ENCODE measurements at regions not wholly inside any gene's neighbourhood (a gene's known extent, or its start where the extent isn't known, plus 50 kb on each side); places are given as distances from the start of the nearest gene placed in this dataset.

GRCh38 chr16:86093801-86094750 lies 195.1 kb downstream of the IRF8 start:
- no peaks in the 10 kb centered on the region for H3K9me3 ChIP-seq (replicated peaks; ENCODE audit: control insufficient read depth, low read depth, low read length)
- no peak overlapping the region for H3K27ac ChIP-seq (ENCODE audit: low read length)
- DNase-seq: no peak
- 76% methylated on average over 11 of the region's 14 CpGs for WGBS (ENCODE audit: insufficient coverage)
- H3K27me3 ChIP-seq (ENCODE audit: control insufficient read depth, insufficient read depth, low read length): peaks cover 30% of the 10 kb centered on the region
- no peaks in the 10 kb centered on the region for H3K36me3 ChIP-seq (ENCODE audit: control insufficient read depth, insufficient read depth, low read length)
- no peak overlapping the region for H3K4me3 ChIP-seq (ENCODE audit: low read length)
- no peaks in the 10 kb centered on the region for H3K4me1 ChIP-seq (ENCODE audit: control insufficient read depth, insufficient read depth, low read length)

GRCh38 chr16:86095131-86095752 lies 196.3 kb downstream of the IRF8 start:
- Histone ChIP-seq H3K36me3 (ENCODE audit: control insufficient read depth, insufficient read depth, low read length) (no peaks in the 10 kb centered on the region), H3K9me3 (replicated peaks; ENCODE audit: control insufficient read depth, low read depth, low read length) (no peaks in the 10 kb centered on the region), H3K4me1 (ENCODE audit: control insufficient read depth, insufficient read depth, low read length) (no peaks in the 10 kb centered on the region), H3K4me3 (ENCODE audit: low read length) (no peak overlapping the region), H3K27ac (ENCODE audit: low read length) (no peak overlapping the region), H3K27me3 (ENCODE audit: control insufficient read depth, insufficient read depth, low read length) (peaks cover 20% of the 10 kb centered on the region)
- 75% methylated on average over 8 of the region's 15 CpGs for WGBS (ENCODE audit: insufficient coverage)
- no peak for DNase-seq

- Histone ChIP-seq H3K27me3 (ENCODE audit: control insufficient read depth, insufficient read depth, low read length) (peaks cover 18% of the 10 kb centered on the region), H3K36me3 (ENCODE audit: control insufficient read depth, insufficient read depth, low read length) (no peaks in the 10 kb centered on the region), H3K9me3 (replicated peaks; ENCODE audit: control insufficient read depth, low read depth, low read length) (no peaks in the 10 kb centered on the region), H3K27ac (ENCODE audit: low read length) (no peak overlapping the region), H3K4me1 (ENCODE audit: control insufficient read depth, insufficient read depth, low read length) (peaks cover 3% of the 10 kb centered on the region), H3K4me3 (ENCODE audit: low read length) (no peak overlapping the region)
- no peak for DNase-seq
- WGBS (ENCODE audit: insufficient coverage): 96% methylated on average over 5 of the region's 6 CpGs
Measured at GRCh38 chr16:86095906-86096485, 197.0 kb downstream of the IRF8 start.

GRCh38 chr16:86096850-86097249 lies 197.9 kb downstream of the IRF8 start:
- H3K4me1 ChIP-seq (ENCODE audit: control insufficient read depth, insufficient read depth, low read length): peaks cover 12% of the 10 kb centered on the region
- peaks cover 23% of the 10 kb centered on the region for H3K27me3 ChIP-seq (ENCODE audit: control insufficient read depth, insufficient read depth, low read length)
- 60% methylated on average over 1 of the region's 7 CpGs for WGBS (ENCODE audit: insufficient coverage)
- no peak overlapping the region for H3K4me3 ChIP-seq (ENCODE audit: low read length)
- no peak for DNase-seq
- H3K27ac ChIP-seq (ENCODE audit: low read length): no peak overlapping the region
- no peaks in the 10 kb centered on the region for H3K36me3 ChIP-seq (ENCODE audit: control insufficient read depth, insufficient read depth, low read length)
- H3K9me3 ChIP-seq (replicated peaks; ENCODE audit: control insufficient read depth, low read depth, low read length): no peaks in the 10 kb centered on the region

- Histone ChIP-seq H3K4me1 (ENCODE audit: control insufficient read depth, insufficient read depth, low read length) (peaks cover 14% of the 10 kb centered on the region), H3K4me3 (ENCODE audit: low read length) (no peak overlapping the region), H3K27ac (ENCODE audit: low read length) (no peak overlapping the region), H3K27me3 (ENCODE audit: control insufficient read depth, insufficient read depth, low read length) (peaks cover 24% of the 10 kb centered on the region), H3K36me3 (ENCODE audit: control insufficient read depth, insufficient read depth, low read length) (no peaks in the 10 kb centered on the region), H3K9me3 (replicated peaks; ENCODE audit: control insufficient read depth, low read depth, low read length) (no peaks in the 10 kb centered on the region)
- WGBS (ENCODE audit: insufficient coverage): 56% methylated on average over 10 of the region's 10 CpGs
- DNase-seq: no peak
Measured at GRCh38 chr16:86099326-86099725, 200.4 kb downstream of the IRF8 start.

- peaks cover 14% of the 10 kb centered on the region for H3K4me1 ChIP-seq (ENCODE audit: control insufficient read depth, insufficient read depth, low read length)
- H3K36me3 ChIP-seq (ENCODE audit: control insufficient read depth, insufficient read depth, low read length): no peaks in the 10 kb centered on the region
- no peak overlapping the region for H3K4me3 ChIP-seq (ENCODE audit: low read length)
- 9% methylated on average over 4 of the region's 11 CpGs for WGBS (ENCODE audit: insufficient coverage)
- DNase-seq: peak; percentile 33
- H3K27ac ChIP-seq (ENCODE audit: low read length): no peak overlapping the region
- H3K9me3 ChIP-seq (replicated peaks; ENCODE audit: control insufficient read depth, low read depth, low read length): no peaks in the 10 kb centered on the region
- peaks cover 24% of the 10 kb centered on the region for H3K27me3 ChIP-seq (ENCODE audit: control insufficient read depth, insufficient read depth, low read length)
Measured at GRCh38 chr16:86100205-86101136, 201.5 kb downstream of the IRF8 start.

GRCh38 chr16:86101137-86101896 lies 202.4 kb downstream of the IRF8 start:
- WGBS (ENCODE audit: insufficient coverage): 10% methylated on average over 12 of the region's 20 CpGs
- no peak overlapping the region for H3K27ac ChIP-seq (ENCODE audit: low read length)
- H3K4me1 ChIP-seq (ENCODE audit: control insufficient read depth, insufficient read depth, low read length): peaks cover 14% of the 10 kb centered on the region
- no peaks in the 10 kb centered on the region for H3K9me3 ChIP-seq (replicated peaks; ENCODE audit: control insufficient read depth, low read depth, low read length)
- no peak overlapping the region for H3K4me3 ChIP-seq (ENCODE audit: low read length)
- H3K27me3 ChIP-seq (ENCODE audit: control insufficient read depth, insufficient read depth, low read length): peaks cover 24% of the 10 kb centered on the region
- DNase-seq: peak; percentile 11
- no peaks in the 10 kb centered on the region for H3K36me3 ChIP-seq (ENCODE audit: control insufficient read depth, insufficient read depth, low read length)

- Histone ChIP-seq H3K27ac (ENCODE audit: low read length) (no peak overlapping the region), H3K4me3 (ENCODE audit: low read length) (no peak overlapping the region), H3K36me3 (ENCODE audit: control insufficient read depth, insufficient read depth, low read length) (no peaks in the 10 kb centered on the region), H3K4me1 (ENCODE audit: control insufficient read depth, insufficient read depth, low read length) (peaks cover 14% of the 10 kb centered on the region), H3K27me3 (ENCODE audit: control insufficient read depth, insufficient read depth, low read length) (peaks cover 24% of the 10 kb centered on the region), H3K9me3 (replicated peaks; ENCODE audit: control insufficient read depth, low read depth, low read length) (no peaks in the 10 kb centered on the region)
- peak; percentile 38 for DNase-seq
- WGBS (ENCODE audit: insufficient coverage): 60% methylated on average over 5 of the region's 8 CpGs
Measured at GRCh38 chr16:86101897-86102157, 202.9 kb downstream of the IRF8 start.

- no peak for DNase-seq
- H3K36me3 ChIP-seq (ENCODE audit: control insufficient read depth, insufficient read depth, low read length): no peaks in the 10 kb centered on the region
- H3K4me1 ChIP-seq (ENCODE audit: control insufficient read depth, insufficient read depth, low read length): peaks cover 14% of the 10 kb centered on the region
- no peak overlapping the region for H3K4me3 ChIP-seq (ENCODE audit: low read length)
- H3K27ac ChIP-seq (ENCODE audit: low read length): no peak overlapping the region
- no peaks in the 10 kb centered on the region for H3K9me3 ChIP-seq (replicated peaks; ENCODE audit: control insufficient read depth, low read depth, low read length)
- WGBS (ENCODE audit: insufficient coverage): 49% methylated on average over 2 of the region's 3 CpGs
- peaks cover 24% of the 10 kb centered on the region for H3K27me3 ChIP-seq (ENCODE audit: control insufficient read depth, insufficient read depth, low read length)
Measured at GRCh38 chr16:86103320-86103719, 204.4 kb downstream of the IRF8 start.

Data from muscle of leg (tissue), 3 donors.